Colon (tissue), 2 donors: ENCODE measurements at regions not wholly inside any gene's neighbourhood (a gene's known extent, or its start where the extent isn't known, plus 50 kb on each side); places are given as distances from the start of the nearest gene placed in this dataset.
"Not testable (repeated sequence)": the region's sequence is repeated elsewhere in the genome, so short reads cannot be mapped to it uniquely, and the experiment has no call there.

Experiments used
- FAIRE-seq: peaks from 2 replicates; lab custom pipeline; 2012; peaks lifted over from hg19 to GRCh38; lab: Jason Lieb, UNC
- donor health status: control.
- donor health status: control.

DNA sequence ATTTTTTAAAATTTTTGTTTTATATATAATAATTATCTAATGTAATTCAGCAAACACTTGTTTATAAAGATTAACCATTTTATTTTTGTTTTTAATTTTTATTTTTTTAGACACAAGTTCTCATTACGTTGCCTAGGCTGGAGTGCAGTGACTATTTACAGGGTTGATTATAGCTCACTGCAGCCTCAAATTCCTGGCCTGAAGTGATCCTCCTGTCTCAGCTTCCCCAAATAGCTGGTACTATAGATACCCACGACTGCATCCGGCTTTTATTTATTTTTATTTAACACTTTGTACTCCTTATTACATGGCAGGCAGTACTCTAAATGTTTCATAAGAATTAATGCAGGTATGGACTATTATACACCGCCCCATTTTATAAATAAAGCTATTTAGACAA is 288.7 kb downstream of the MDFIC start:
- no peak for FAIRE-seq

DNA sequence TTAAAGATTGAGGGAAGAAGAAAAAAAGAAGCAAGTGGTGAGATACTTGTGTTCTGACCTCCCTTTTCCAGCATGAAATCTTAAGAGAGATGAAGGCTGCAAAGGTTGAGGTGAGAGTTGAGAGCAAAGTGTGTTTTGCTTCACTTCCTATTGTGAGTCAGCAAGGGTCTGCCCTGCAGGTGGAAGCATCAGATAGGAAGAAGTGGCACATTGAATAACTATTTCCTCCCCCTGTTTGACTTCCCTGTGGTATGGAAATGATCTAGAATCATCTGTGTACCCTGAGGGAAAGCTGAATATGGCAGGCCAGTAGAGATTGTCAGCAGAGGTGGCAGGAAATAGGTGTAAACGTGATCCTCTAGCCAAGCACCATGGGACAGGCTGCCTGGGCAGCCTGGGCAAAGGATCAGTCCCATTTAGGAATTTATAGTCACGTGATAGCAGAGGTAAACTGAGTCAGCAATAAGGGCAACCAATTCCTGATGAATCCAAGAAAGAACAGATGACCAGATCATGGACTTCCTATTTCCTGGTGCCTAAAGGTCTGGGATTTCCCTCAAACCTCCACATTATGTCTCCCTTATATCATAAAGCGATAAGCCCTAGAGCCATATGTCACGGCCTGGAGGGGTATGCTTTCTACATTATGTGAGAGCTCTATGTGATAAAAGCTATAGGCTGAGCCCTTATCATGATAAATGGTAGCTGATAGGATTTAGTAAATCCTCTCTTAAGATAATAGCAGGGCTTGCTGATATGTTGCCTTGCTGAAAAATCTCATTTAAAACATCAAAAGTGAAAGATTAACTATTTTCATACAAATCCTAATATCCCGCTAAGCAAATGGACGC is 287.0 kb downstream of the MDFIC start:
- no peak for FAIRE-seq

DNA sequence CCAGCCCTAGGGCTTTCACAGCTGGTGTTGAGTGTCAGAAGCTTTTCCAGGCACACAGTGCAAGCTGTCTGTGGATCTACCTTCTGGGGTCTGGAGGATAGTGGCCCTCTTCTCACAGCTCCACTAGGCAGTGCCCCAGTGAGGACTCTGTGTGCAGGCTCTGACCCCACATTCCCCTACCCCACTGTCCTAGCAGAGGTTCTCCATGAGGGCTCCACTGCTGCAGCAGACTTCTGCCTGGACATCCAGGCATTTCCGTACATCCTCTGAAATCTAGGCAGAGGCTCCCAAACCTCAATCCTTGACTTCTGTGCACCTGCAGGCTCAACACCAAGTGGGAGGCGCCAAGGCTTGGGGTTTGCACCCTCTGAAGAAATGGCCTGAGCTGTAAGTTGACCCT is 284.5 kb downstream of the MDFIC start:
- not testable (repeated sequence) for FAIRE-seq

DNA sequence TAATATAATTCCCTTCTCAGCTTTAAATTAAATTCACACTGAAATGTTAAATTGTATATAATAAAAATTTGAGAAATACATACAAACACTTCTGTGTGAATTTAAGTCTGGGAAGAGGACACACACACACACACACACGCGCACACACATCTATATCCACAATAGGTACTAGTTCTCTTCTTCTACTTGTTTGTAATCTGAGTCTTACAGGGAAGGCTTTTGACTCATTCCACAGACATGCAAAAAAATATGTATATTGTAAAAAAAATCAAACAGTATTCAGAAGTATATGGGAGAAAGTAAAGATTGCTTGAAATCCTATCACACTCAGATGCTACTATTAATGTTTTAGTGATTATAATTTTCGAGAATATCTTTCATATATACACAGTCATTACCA is 276.2 kb downstream of the MDFIC start:
- FAIRE-seq: no peak

DNA sequence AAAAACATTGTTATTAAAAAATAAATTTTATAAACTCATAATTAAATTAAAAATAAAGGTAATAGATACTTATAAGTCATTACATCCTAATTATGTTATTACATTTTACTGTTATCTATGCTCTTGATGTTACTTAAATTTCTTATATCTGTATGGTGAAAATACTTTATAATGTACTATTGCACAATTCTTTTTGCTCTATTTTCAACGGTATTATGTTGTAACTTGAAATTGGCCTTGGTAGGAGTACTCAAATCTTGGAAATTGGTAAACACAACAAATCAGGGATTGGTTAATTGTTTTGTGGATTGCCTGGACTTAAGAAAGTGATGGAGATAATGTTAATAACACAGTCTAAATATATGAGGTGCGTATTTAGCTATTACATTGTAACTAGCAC is 273.3 kb downstream of the MDFIC start:
- peak; percentile 28 for FAIRE-seq

DNA sequence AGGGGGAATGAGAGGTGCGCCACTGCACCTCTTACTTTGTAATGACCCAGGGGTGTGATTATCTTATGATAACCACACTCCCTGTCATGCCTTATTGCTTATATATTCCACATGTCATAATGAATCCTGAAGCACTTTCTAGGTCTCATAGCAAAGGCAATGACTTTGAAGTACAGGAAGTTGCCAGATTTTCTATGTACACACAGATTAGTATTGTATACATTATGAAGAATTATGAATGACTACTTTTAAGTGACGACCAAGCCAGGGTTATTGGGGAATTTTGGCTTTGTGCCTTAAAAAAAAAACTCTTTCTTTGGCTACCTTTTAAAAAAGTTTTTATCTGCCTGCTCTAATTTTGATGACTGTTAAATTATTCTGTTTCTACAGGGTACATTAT is 269.6 kb downstream of the MDFIC start:
- FAIRE-seq: no peak

DNA sequence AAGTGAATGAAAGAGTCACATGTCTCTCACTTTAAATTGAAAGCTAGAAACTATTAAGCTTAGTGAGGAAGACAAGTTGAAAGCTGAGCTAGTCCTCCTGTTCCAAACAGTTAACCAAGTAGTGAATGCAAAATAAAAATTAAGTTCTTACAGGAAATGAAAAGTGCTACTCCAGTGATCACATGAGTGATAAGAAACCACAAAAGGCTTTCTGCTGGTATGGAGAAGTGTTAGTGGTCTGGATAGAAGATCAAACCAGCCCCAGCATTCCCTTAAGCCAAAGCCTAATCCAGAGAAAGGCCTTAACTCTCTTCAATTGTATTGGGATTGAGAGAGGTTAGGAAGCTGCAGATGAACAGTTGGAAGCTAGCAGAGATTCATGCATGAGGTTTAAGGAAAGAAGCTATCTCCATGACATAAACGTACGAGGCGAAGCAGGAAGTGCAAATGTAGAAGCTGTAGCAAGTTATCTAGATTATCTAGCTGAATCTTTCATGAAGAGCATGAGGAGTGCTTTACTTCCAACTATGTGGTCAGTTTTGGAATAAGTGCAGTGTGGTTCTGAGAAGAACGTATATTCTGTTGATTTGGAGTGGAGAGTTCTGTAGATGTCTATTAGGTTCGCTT is 261.6 kb downstream of the MDFIC start:
- FAIRE-seq: no peak

DNA sequence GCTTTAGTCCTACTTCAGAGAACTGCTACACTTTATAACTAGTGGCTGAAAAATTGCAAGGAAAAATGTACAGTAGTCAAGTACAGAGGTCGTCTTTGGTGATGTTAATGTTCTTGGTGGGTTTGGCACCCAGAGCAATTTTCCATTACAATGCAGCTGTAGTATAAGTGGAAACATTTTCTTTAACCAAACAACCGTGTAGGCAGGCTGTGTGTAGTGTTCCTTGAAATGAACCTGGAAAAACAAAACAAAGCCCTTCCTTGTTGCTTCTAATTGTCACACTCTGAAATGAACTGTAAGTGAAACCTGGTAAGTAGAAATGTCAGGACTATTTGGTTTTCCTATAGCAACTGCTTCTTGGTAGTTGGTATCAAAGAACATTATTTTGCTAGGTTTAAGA is 256.9 kb downstream of the MDFIC start:
- no peak for FAIRE-seq

DNA sequence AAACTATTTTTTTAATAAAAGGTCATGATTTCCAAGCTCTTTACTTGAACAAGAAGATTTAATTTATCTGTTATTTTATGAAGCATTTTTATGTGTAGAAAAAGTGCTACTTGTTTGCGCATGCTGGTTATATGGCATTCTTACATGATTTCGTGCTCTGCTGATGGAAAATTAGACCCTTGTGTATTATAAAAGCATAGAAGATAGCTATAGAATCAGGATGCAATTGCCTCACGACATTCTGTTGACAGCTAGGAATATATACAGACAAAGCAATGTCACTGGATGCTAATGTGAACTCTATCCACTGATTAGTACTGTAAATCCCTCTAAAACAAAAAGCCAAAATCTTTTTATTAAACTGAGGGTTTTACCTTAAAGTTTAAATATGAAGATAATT is 255.9 kb downstream of the MDFIC start:
- FAIRE-seq: no peak

DNA sequence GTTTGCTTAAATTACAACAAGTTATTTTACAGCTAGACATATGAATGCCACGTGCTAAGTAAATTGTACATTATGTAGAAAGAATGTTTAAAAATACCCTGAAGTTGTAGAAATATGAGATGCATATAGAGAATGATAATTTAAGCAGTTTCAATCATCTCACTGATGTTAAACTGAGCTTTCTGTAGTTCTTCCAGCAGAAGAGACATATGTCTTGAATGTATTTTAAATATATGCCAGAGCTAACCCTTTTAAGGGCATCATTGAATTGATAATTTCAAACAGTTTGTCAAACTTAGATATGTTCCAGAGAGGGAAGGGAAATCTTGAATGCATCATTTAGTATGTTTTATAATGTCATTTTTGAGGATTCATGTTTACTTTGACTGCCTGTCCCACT is 255.2 kb downstream of the MDFIC start:
- FAIRE-seq: no peak

DNA sequence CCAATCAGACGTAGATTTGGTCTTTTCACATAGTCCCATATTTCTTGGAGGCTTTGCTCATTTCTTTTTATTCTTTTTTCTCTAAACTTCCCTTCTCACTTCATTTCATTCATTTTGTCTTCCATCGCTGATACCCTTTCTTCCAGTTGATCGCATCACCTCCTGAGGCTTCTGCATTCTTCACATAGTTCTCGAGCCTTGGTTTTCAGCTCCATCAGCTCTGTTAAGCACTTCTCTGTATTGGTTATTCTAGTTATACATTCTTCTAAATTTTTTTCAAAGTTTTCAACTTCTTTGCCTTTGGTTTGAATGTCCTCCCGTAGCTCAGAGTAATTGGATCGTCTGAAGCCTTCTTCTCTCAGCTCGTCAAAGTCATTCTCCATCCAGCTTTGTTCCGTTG is 250.5 kb downstream of the MDFIC start:
- not testable (repeated sequence) for FAIRE-seq

DNA sequence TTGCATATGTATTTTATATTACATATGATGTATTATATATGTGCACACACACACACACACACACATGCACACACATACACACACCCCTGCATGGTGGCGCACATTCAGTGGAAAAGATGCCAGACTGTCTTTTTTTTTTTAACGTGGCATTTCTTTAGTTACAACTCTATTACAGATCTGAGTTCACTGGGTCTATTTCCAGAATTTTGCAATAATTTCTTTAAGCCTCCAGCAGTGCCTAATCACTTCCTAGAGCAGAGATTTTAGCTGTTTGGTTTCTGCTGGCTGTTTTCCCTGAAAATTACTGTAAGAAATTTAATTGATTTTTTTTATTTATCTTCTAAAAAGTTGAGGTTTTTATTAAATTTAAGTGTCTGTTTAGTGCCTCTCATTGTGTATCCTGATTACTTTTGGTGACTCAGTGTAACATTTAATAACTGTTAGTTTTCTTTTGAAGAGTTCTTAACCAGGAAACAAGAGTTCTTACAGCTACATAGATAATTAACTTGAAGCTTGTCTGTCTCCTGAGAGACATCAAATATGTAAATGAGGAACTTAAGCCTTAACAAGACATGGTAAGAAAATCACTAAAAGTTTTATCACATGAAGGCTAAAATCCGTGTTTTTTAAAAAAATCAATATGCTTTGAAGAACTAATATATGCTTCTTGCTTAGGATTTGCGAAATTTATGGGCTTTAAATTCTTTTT is 232.0 kb downstream of the MDFIC start:
- FAIRE-seq: no peak

DNA sequence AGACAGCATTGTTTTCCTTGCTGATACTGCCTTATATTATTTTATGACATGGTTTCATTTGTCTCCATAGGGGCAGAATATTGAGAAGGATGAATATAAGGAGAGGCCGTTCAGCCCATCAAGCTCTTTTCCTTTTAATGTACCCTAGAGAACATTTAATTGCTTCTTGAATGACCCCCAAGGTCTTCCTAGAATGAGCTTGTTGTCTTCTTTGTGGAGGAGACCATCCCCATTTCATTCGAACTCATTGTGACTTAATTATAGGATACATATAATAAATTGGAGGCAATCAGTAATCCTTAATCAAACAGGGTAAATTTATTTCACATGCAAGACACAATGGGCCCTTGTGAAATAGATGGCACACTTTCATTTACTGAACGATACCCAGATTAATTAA is 231.3 kb downstream of the MDFIC start:
- FAIRE-seq: no peak

DNA sequence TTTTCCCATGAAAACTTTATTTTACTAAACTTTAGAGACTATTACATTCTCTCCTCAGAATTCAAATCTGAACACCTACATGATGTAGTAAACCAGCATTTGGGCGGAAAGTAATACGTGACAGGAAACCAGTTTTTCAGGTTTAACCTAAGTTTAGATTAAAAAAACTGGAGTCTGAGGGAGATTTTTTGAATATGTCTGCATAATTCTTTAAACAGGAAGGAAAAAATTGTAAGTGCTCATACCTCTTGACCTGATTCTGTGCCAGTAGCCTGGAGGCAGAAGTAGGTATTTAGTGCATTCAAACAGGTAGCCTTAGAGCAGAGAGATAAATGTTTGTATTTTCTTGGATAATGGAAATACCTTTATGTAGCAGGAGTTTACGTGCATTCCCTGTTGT is 224.3 kb downstream of the MDFIC start:
- FAIRE-seq: no peak

DNA sequence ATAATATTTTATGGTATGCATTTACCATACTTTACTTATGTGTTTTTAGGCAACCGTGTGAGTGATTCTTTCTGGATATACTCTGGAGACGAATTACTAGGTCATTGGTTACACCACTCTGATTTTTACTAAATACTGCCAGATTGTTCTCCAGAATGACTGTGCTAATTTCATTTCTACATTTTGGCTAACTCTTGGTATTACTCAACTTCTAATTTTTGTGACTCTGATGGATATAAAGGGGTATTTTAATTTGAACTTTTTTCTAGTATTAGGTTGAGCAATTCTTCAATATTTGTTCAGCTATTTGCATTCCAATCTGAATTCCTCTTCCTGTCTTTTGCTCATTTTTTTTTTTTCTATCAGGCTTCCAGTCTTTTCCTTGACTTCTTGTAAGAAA is 223.6 kb downstream of the MDFIC start:
- FAIRE-seq: no peak

DNA sequence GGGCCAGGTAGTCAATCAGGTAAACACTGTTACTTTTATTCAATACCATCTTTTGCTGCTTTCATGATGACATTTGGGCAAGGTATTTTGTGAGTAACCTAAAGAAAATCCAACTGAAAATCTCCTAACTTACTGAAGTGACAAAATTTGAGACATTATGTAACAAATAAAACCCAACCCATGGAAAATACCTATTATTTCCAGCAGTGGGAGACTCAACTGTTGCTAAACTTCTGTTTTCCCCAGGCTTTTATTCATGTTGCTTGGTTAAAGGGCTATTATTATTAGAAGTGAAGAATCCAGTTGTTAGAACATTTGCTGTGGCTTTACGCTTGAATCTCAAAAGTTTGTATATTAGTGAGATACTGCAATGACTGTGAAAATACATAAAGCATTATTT is 215.9 kb downstream of the MDFIC start:
- FAIRE-seq: no peak

DNA sequence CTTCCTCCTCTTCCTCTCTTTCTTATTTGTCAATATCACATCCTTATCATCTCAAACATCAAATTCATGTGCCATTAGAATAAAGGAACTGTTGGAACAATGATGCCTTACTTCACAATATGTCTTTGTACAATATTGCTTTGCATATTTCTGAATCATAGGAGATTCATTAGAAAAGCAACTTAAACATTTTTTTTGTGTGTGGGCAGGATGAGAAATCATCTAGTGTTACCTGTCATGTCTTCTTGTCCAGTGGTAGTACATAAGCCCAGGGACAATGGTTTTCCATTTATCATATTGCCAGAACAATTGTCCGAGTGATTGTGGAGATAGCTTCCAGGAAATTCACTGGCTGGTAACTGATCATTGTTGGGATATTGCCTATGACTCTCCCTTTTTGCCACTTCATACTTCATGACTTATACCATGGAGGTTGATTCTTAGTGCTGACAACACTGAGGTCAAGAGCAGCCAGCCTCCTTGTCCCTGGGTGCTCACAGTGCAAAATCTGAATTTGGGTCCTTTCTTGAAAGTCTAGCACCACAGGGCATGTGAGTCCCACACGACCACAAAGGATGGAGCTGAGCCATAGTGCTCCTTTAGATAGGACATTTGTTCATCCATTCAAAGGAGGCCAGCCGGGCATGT is 215.0 kb downstream of the MDFIC start:
- FAIRE-seq: no peak

DNA sequence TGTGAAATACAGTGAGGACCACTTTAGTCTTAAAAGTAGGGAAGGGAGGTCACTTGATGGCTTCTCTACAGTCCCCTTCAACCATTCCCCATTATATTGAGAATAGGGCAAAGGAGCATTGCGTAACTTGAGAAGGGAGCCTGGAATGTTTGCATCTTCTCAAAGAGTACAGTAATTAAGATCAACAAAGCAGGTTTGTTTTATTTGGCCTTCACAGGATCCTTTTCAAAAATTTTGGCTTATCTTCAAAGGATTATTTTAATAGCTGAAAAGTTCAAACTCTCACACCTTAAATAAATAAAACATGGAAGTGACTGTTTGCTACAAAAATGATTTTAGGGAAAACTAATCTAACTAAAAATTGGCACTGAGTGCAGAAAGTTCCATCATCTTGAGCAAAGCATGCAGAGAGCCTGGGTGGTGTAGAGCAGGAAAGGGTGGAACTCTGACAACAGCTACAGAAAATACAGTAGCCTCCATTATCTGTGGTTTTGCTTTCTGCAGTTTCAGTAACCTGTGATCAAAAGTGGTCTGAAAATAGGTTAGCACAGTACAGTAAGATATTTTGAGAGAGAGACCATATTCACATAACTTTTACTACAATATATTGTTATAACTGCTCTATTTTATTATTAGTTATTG is 214.0 kb downstream of the MDFIC start:
- FAIRE-seq: no peak

DNA sequence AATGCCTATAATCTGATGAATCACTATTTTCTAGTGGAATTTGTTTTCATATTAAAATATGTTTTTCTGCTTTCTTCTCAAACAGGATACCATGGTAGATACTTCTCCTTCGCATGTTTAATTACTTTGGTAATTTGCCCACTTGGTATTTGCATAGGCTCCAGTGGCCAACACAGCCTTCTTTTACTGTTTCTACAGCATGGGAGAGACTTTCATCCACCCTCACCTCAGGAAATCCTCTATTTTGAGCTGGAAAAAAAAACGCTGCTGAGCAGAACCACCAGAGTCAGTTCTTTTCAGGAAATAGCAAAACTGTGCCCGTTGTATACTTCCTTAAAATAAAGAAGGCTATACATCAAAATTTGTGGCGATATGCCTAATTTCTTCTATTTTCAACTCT is 213.3 kb downstream of the MDFIC start:
- no peak for FAIRE-seq

DNA sequence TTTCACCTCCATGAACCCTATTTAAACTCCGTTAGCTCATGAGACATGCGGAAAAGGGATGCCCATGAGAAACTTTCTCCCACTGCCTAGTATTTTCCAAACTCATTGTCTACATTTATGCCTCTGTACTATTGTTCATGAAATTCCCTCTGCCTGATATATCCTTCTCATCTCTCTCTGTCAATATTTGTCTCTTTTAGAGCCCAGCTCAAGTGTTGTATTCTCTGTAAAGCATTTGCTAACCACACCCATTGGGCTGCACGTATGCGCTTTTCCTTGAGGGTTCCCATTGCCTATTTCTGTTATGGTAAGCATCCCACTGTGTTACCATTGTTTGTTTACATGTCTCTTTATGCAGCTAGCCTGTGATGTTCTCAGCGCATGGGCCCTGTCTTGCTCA is 211.4 kb downstream of the MDFIC start:
- no peak for FAIRE-seq

DNA sequence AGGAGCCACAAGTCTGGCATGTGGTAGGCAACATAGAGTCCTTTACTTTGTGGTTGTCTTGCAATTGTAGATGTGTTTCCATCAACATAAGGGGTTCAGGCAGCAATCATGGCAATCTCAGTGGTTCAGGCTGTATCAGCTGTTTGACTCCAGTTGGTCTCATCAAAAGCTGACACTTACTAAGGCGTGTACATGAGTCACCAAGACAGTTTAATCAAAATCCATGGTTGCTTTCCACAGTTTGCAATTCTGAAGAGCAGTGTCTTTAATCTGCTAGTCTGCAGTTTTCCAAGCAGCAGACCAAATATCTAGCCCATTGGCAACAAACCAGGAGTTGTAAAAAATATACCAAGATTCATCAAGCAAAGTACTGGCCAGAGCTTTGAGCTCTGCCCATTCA is 210.2 kb downstream of the MDFIC start:
- no peak for FAIRE-seq

DNA sequence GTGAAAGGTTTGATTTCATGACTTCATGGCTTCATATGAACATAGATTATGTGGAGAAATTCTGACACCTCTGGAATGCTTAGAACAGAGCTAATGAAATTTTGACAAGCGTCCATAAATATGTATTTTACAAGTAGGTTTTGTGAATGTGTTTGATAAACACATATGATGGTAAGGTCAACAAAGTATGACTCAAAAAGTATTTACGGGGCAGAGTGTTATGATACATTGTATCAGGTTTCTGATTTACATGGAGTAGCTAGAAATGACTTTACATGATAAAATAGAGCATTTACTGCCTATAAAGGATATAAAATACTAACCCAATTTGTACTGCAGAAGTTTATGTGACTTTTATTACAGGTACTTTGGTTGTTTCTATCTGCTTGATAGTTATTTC is 206.3 kb downstream of the MDFIC start:
- FAIRE-seq: no peak
